OCI-LY1 (cell line): ENCODE measurements at regions not wholly inside any gene's neighbourhood (a gene's known extent, or its start where the extent isn't known, plus 50 kb on each side); places are given as distances from the start of the nearest gene placed in this dataset.

Source experiments
- H2AFZ ChIP-seq: fragments of 200-600 bp; sonication (generic), shearing (Covaris generic); 2 replicates; pipeline ENCODE4 v1.6.0; 2014; ENCODE audit warnings: antibody characterized with exemption, mild to moderate bottlenecking, low read length
- H3F3A ChIP-seq: fragments of 200-600 bp; sonication (generic), shearing (Covaris generic); 2 replicates; pipeline ENCODE4 v1.6.0; 2014; ENCODE audit warnings: mild to moderate bottlenecking, antibody characterized with exemption, low read length, moderate library complexity; ENCODE audit not compliant: insufficient read depth
- H3K27ac ChIP-seq: fragments of 200-600 bp; sonication (generic); 2 replicates; pipeline ENCODE4 v1.5.1; 2014; ENCODE audit warnings: low read length, mixed run types, mild to moderate bottlenecking, low read depth; ENCODE audit not compliant: poor library complexity, severe bottlenecking
- H3K27me3 ChIP-seq: fragments of 200-600 bp; sonication (generic); 2 replicates; pipeline ENCODE4 v1.6.0; 2014; ENCODE audit warnings: antibody characterized with exemption, mild to moderate bottlenecking, low read length, moderate library complexity; ENCODE audit not compliant: insufficient read depth
- H3K36me3 ChIP-seq: fragments of 200-600 bp; sonication (generic); 2 replicates; pipeline ENCODE4 v1.6.1; 2014; ENCODE audit warnings: mild to moderate bottlenecking, antibody characterized with exemption, low read length, moderate library complexity, mixed read lengths; ENCODE audit not compliant: insufficient read depth
- H3K4me1 ChIP-seq: fragments of 200-600 bp; sonication (generic); 2 replicates; pipeline ENCODE4 v1.5.1; 2014; ENCODE audit warnings: mild to moderate bottlenecking, low read length, moderate library complexity; ENCODE audit not compliant: insufficient read depth, severe bottlenecking
- H3K4me2 ChIP-seq: fragments of 200-600 bp; sonication (generic), shearing (Covaris generic); 2 replicates; pipeline ENCODE4 v1.6.1; 2014; ENCODE audit warnings: low read length
- H3K4me3 ChIP-seq: fragments of 200-600 bp; sonication (generic); 2 replicates; pipeline ENCODE4 v1.5.1; 2014; ENCODE audit warnings: low read length, low read depth, mild to moderate bottlenecking, mixed read lengths; ENCODE audit not compliant: poor library complexity, severe bottlenecking
- H3K79me2 ChIP-seq: fragments of 200-600 bp; shearing (Covaris generic); 2 replicates; pipeline ENCODE4 v1.6.1; 2016; ENCODE audit warnings: mixed run types, low read length, mixed read lengths; ENCODE audit not compliant: insufficient read depth
- H3K9ac ChIP-seq: fragments of 200-600 bp; sonication (generic), shearing (Covaris generic); 2 replicates; pipeline ENCODE4 v1.6.1; 2014; ENCODE audit warnings: mild to moderate bottlenecking, low read length, mixed read lengths
- H3K9me2 ChIP-seq: fragments of 200-600 bp; sonication (generic), shearing (Covaris generic); 2 replicates; pipeline ENCODE4 v1.6.1; 2014; ENCODE audit warnings: low read depth, mild to moderate bottlenecking, low read length, mixed read lengths
- H3K9me3 ChIP-seq: fragments of 200-600 bp; shearing (Covaris generic); 2 replicates; pipeline ENCODE4 v1.6.1; 2014; ENCODE audit warnings: low read length, mixed read lengths
- H4K20me1 ChIP-seq: fragments of 200-600 bp; sonication (generic), shearing (Covaris generic); 2 replicates; pipeline ENCODE4 v1.6.0; 2016; ENCODE audit warnings: mild to moderate bottlenecking, low read length; ENCODE audit not compliant: insufficient read depth
- CTCF ChIP-seq: fragments of 200-600 bp; sonication (generic), shearing (Covaris generic); IDR thresholded peaks from 2 replicates; pipeline ENCODE4 v1.5.1; 2017; ENCODE audit warnings: mild to moderate bottlenecking, antibody characterized with exemption, low read length, moderate library complexity, mixed read lengths
- EZH2 ChIP-seq: fragments of 200-600 bp; sonication (generic), shearing (Covaris generic); IDR thresholded peaks from 2 replicates; pipeline ENCODE4 v1.8.0; 2017; ENCODE audit warnings: borderline replicate concordance, mixed run types, mild to moderate bottlenecking, antibody characterized with exemption, low read length, moderate library complexity, mixed read lengths

GRCh38 chr22:49262167-49262566, 565.5 kb downstream of the BRD1 start:
- Histone ChIP-seq H3K9me3 (no peaks in the 10 kb centered on the region), H3K4me2 (no peak overlapping the region), H3K27ac (no peak overlapping the region), H3F3A (no peaks in the 10 kb centered on the region), H3K4me1 (no peaks in the 10 kb centered on the region), H3K9me2 (no peaks in the 10 kb centered on the region), H3K27me3 (no peaks in the 10 kb centered on the region), H3K79me2 (no peaks in the 10 kb centered on the region), H3K9ac (no peak overlapping the region), H2AFZ (no peak overlapping the region), H3K36me3 (no peaks in the 10 kb centered on the region), H3K4me3 (no peak overlapping the region), H4K20me1 (no peaks in the 10 kb centered on the region)
- TF ChIP-seq EZH2 (no peak), CTCF (no peak)

- Histone ChIP-seq H2AFZ (no peak overlapping the region), H3K27ac (no peak overlapping the region), H3K9ac (no peak overlapping the region), H3K4me2 (no peak overlapping the region), H3F3A (no peaks in the 10 kb centered on the region), H3K79me2 (no peaks in the 10 kb centered on the region), H3K9me3 (no peaks in the 10 kb centered on the region), H3K4me1 (no peaks in the 10 kb centered on the region), H3K9me2 (no peaks in the 10 kb centered on the region), H3K27me3 (no peaks in the 10 kb centered on the region), H3K36me3 (no peaks in the 10 kb centered on the region), H3K4me3 (no peak overlapping the region), H4K20me1 (no peaks in the 10 kb centered on the region)
- TF ChIP-seq EZH2 = no peak
- no peak for TF ChIP-seq CTCF
Measured at GRCh38 chr22:49261616-49262015, 566.1 kb downstream of the BRD1 start.

GRCh38 chr22:49260681-49261580, 566.7 kb downstream of the BRD1 start:
- Histone ChIP-seq H3F3A (no peaks in the 10 kb centered on the region), H3K9me3 (no peaks in the 10 kb centered on the region), H3K27ac (no peak overlapping the region), H3K4me1 (no peaks in the 10 kb centered on the region), H3K27me3 (no peaks in the 10 kb centered on the region), H3K79me2 (no peaks in the 10 kb centered on the region), H4K20me1 (no peaks in the 10 kb centered on the region), H3K36me3 (no peaks in the 10 kb centered on the region), H3K9me2 (no peaks in the 10 kb centered on the region), H3K9ac (no peak overlapping the region), H3K4me3 (no peak overlapping the region), H2AFZ (no peak overlapping the region), H3K4me2 (no peak overlapping the region)
- TF ChIP-seq CTCF (no peak), EZH2 (no peak)
